ENCODE measurements at regions not wholly inside any gene's neighbourhood (a gene's known extent, or its start where the extent isn't known, plus 50 kb on each side); places are given as distances from the start of the nearest gene placed in this dataset.

- no peaks in the 10 kb centered on the region for H3K9me3 ChIP-seq (ENCODE audit: control insufficient read depth in 3 of 3, low read length in 3 of 3)
- H3K9ac ChIP-seq (ENCODE audit: low read depth in 1 of 3, low read length in 3 of 3), result no peak overlapping the region
- H3K27me3 ChIP-seq (ENCODE audit: control insufficient read depth in 3 of 3, insufficient read depth in 3 of 3, low read length in 3 of 3), result no peaks in the 10 kb centered on the region
- no peaks in the 10 kb centered on the region for H3K36me3 ChIP-seq (ENCODE audit: control insufficient read depth in 3 of 3, insufficient read depth in 3 of 3, low read length in 3 of 3)
- H3K27ac ChIP-seq (ENCODE audit: low read depth, low read length), result no peak overlapping the region
- H3K4me1 ChIP-seq (ENCODE audit: control insufficient read depth in 3 of 3, insufficient read depth in 3 of 3, low read length in 3 of 3), result peaks cover 10 to 15% (median 15%) of the 10 kb centered on the region in 3 donors
- H3K4me3 ChIP-seq (ENCODE audit: low read length in 3 of 3), result no peak overlapping the region
Measured at GRCh38 chr6:43919774-43920173, 149.8 kb downstream of the VEGFA start.

GRCh38 chr6:43917878-43918382 is 147.9 kb downstream of the VEGFA start:
- Histone ChIP-seq H3K9ac (ENCODE audit: low read depth in 1 of 3, low read length in 3 of 3) (no peak overlapping the region), H3K4me1 (ENCODE audit: control insufficient read depth in 3 of 3, insufficient read depth in 3 of 3, low read length in 3 of 3) (peaks cover 17 to 24% (median 23%) of the 10 kb centered on the region in 3 donors), H3K27ac (ENCODE audit: low read depth, low read length) (no peak overlapping the region), H3K36me3 (ENCODE audit: control insufficient read depth in 3 of 3, insufficient read depth in 3 of 3, low read length in 3 of 3) (no peaks in the 10 kb centered on the region), H3K4me3 (ENCODE audit: low read length in 3 of 3) (no peak overlapping the region), H3K9me3 (ENCODE audit: control insufficient read depth in 3 of 3, low read length in 3 of 3) (no peaks in the 10 kb centered on the region), H3K27me3 (ENCODE audit: control insufficient read depth in 3 of 3, insufficient read depth in 3 of 3, low read length in 3 of 3) (no peaks in the 10 kb centered on the region)

GRCh38 chr6:43916924-43917877 is 147.2 kb downstream of the VEGFA start:
- no peaks in the 10 kb centered on the region for H3K36me3 ChIP-seq (ENCODE audit: control insufficient read depth in 3 of 3, insufficient read depth in 3 of 3, low read length in 3 of 3)

GRCh38 chr6:43915986-43916923 is 146.2 kb downstream of the VEGFA start:
- Histone ChIP-seq H3K4me3 (ENCODE audit: low read length in 3 of 3) (no peak overlapping the region), H3K9ac (ENCODE audit: low read depth in 1 of 3, low read length in 3 of 3) (no peak overlapping the region), H3K9me3 (ENCODE audit: control insufficient read depth in 3 of 3, low read length in 3 of 3) (no peaks in the 10 kb centered on the region), H3K27me3 (ENCODE audit: control insufficient read depth in 3 of 3, insufficient read depth in 3 of 3, low read length in 3 of 3) (no peaks in the 10 kb centered on the region), H3K27ac (ENCODE audit: low read depth, low read length) (no peak overlapping the region), H3K4me1 (ENCODE audit: control insufficient read depth in 3 of 3, insufficient read depth in 3 of 3, low read length in 3 of 3) (peaks cover 17 to 24% (median 23%) of the 10 kb centered on the region in 3 donors), H3K36me3 (ENCODE audit: control insufficient read depth in 3 of 3, insufficient read depth in 3 of 3, low read length in 3 of 3) (no peaks in the 10 kb centered on the region)

More at GRCh38 chr6:43916924-43917877, 147.2 kb downstream of the VEGFA start:
- H3K4me3 ChIP-seq (ENCODE audit: low read length in 3 of 3), result peak overlapping the region in 1 of 3 donors; percentile 22
- H3K9me3 ChIP-seq (ENCODE audit: control insufficient read depth in 3 of 3, low read length in 3 of 3), result no peaks in the 10 kb centered on the region
- H3K27me3 ChIP-seq (ENCODE audit: control insufficient read depth in 3 of 3, insufficient read depth in 3 of 3, low read length in 3 of 3), result no peaks in the 10 kb centered on the region
- H3K27ac ChIP-seq (ENCODE audit: low read depth, low read length), result peak overlapping the region; percentile 25
- H3K9ac ChIP-seq (ENCODE audit: low read depth in 1 of 3, low read length in 3 of 3), result peak overlapping the region in 1 of 3 donors; percentile 19
- H3K4me1 ChIP-seq (ENCODE audit: control insufficient read depth in 3 of 3, insufficient read depth in 3 of 3, low read length in 3 of 3), result peaks cover 17 to 24% (median 23%) of the 10 kb centered on the region in 3 donors

GRCh38 chr6:43915208-43915869 is 145.3 kb downstream of the VEGFA start:
- Histone ChIP-seq H3K9me3 (ENCODE audit: control insufficient read depth in 3 of 3, low read length in 3 of 3) (no peaks in the 10 kb centered on the region), H3K27me3 (ENCODE audit: control insufficient read depth in 3 of 3, insufficient read depth in 3 of 3, low read length in 3 of 3) (no peaks in the 10 kb centered on the region)

GRCh38 chr6:43914272-43915147 is 144.5 kb downstream of the VEGFA start:
- Histone ChIP-seq H3K9ac (ENCODE audit: low read depth in 1 of 3, low read length in 3 of 3) (no peak overlapping the region), H3K4me1 (ENCODE audit: control insufficient read depth in 3 of 3, insufficient read depth in 3 of 3, low read length in 3 of 3) (peaks cover 23 to 27% (median 26%) of the 10 kb centered on the region in 3 donors), H3K27me3 (ENCODE audit: control insufficient read depth in 3 of 3, insufficient read depth in 3 of 3, low read length in 3 of 3) (no peaks in the 10 kb centered on the region), H3K36me3 (ENCODE audit: control insufficient read depth in 3 of 3, insufficient read depth in 3 of 3, low read length in 3 of 3) (no peaks in the 10 kb centered on the region), H3K9me3 (ENCODE audit: control insufficient read depth in 3 of 3, low read length in 3 of 3) (no peaks in the 10 kb centered on the region), H3K27ac (ENCODE audit: low read depth, low read length) (no peak overlapping the region), H3K4me3 (ENCODE audit: low read length in 3 of 3) (no peak overlapping the region)

More at GRCh38 chr6:43915208-43915869, 145.3 kb downstream of the VEGFA start:
- H3K36me3 ChIP-seq (ENCODE audit: control insufficient read depth in 3 of 3, insufficient read depth in 3 of 3, low read length in 3 of 3), result no peaks in the 10 kb centered on the region
- H3K9ac ChIP-seq (ENCODE audit: low read depth in 1 of 3, low read length in 3 of 3), result no peak overlapping the region
- H3K4me1 ChIP-seq (ENCODE audit: control insufficient read depth in 3 of 3, insufficient read depth in 3 of 3, low read length in 3 of 3), result peaks cover 17 to 24% (median 23%) of the 10 kb centered on the region in 3 donors
- no peak overlapping the region for H3K4me3 ChIP-seq (ENCODE audit: low read length in 3 of 3)
- no peak overlapping the region for H3K27ac ChIP-seq (ENCODE audit: low read depth, low read length)

GRCh38 chr6:43913375-43914271 is 143.6 kb downstream of the VEGFA start:
- Histone ChIP-seq H3K27ac (ENCODE audit: low read depth, low read length) (no peak overlapping the region), H3K4me1 (ENCODE audit: control insufficient read depth in 3 of 3, insufficient read depth in 3 of 3, low read length in 3 of 3) (peaks cover 24 to 29% (median 28%) of the 10 kb centered on the region in 3 donors), H3K36me3 (ENCODE audit: control insufficient read depth in 3 of 3, insufficient read depth in 3 of 3, low read length in 3 of 3) (no peaks in the 10 kb centered on the region), H3K9ac (ENCODE audit: low read depth in 1 of 3, low read length in 3 of 3) (peak overlapping the region in 1 of 3 donors; percentile 25), H3K4me3 (ENCODE audit: low read length in 3 of 3) (no peak overlapping the region), H3K27me3 (ENCODE audit: control insufficient read depth in 3 of 3, insufficient read depth in 3 of 3, low read length in 3 of 3) (no peaks in the 10 kb centered on the region), H3K9me3 (ENCODE audit: control insufficient read depth in 3 of 3, low read length in 3 of 3) (no peaks in the 10 kb centered on the region)

- no peaks in the 10 kb centered on the region for H3K27me3 ChIP-seq (ENCODE audit: control insufficient read depth in 3 of 3, insufficient read depth in 3 of 3, low read length in 3 of 3)
- no peak overlapping the region for H3K9ac ChIP-seq (ENCODE audit: low read depth in 1 of 3, low read length in 3 of 3)
- no peaks in the 10 kb centered on the region for H3K9me3 ChIP-seq (ENCODE audit: control insufficient read depth in 3 of 3, low read length in 3 of 3)
- peaks cover 23 to 30% (median 26%) of the 10 kb centered on the region in 3 donors for H3K4me1 ChIP-seq (ENCODE audit: control insufficient read depth in 3 of 3, insufficient read depth in 3 of 3, low read length in 3 of 3)
- no peak overlapping the region for H3K4me3 ChIP-seq (ENCODE audit: low read length in 3 of 3)
- H3K27ac ChIP-seq (ENCODE audit: low read depth, low read length), result no peak overlapping the region
- no peaks in the 10 kb centered on the region for H3K36me3 ChIP-seq (ENCODE audit: control insufficient read depth in 3 of 3, insufficient read depth in 3 of 3, low read length in 3 of 3)
Measured at GRCh38 chr6:43912598-43913371, 142.8 kb downstream of the VEGFA start.
